GM12865 (cell line): ENCODE measurements at regions not wholly inside any gene's neighbourhood (a gene's known extent, or its start where the extent isn't known, plus 50 kb on each side); places are given as distances from the start of the nearest gene placed in this dataset.
"Not testable (repeated sequence)": the region's sequence is repeated elsewhere in the genome, so short reads cannot be mapped to it uniquely, and the experiment has no call there.

Experiments used
- DNase-seq: peaks from one replicate; pipeline ENCODE4 v3.0.0; 2010; ENCODE audit warnings: low read depth
- H3K4me3 ChIP-seq: 2 replicates; pipeline ENCODE4 v1.5.1; 2011; ENCODE audit warnings: mild to moderate bottlenecking, low read depth, low read length, control low read depth
- CTCF ChIP-seq: IDR thresholded peaks from 2 replicates; pipeline ENCODE4 v1.5.1; 2011; ENCODE audit warnings: low read length, control low read depth, low read depth, inconsistent platforms; ENCODE audit not compliant: insufficient read depth; ENCODE audit errors: missing control alignments

- no peak for DNase-seq
- no peak overlapping the region for H3K4me3 ChIP-seq
- no peak for TF ChIP-seq CTCF
Observed at GRCh38 chr1:30465096-30465495, 258.3 kb downstream of the MATN1 start.

GRCh38 chr1:30464187-30464617, 259.2 kb downstream of the MATN1 start:
- H3K4me3 ChIP-seq: no peak overlapping the region
- TF ChIP-seq CTCF: no peak
- no peak for DNase-seq

- no peak overlapping the region for H3K4me3 ChIP-seq
- no peak for TF ChIP-seq CTCF
- no peak for DNase-seq
Observed at GRCh38 chr1:30462826-30463425, 260.5 kb downstream of the MATN1 start.

- no peak overlapping the region for H3K4me3 ChIP-seq
- no peak for DNase-seq
- TF ChIP-seq CTCF: no peak
Observed at GRCh38 chr1:30462166-30462565, 261.2 kb downstream of the MATN1 start.

GRCh38 chr1:30461640-30462039, 261.7 kb downstream of the MATN1 start:
- H3K4me3 ChIP-seq: no peak overlapping the region
- no peak for TF ChIP-seq CTCF
- DNase-seq: no peak

GRCh38 chr1:30460661-30461060, 262.7 kb downstream of the MATN1 start:
- no peak overlapping the region for H3K4me3 ChIP-seq
- no peak for DNase-seq
- no peak for TF ChIP-seq CTCF

GRCh38 chr1:30458730-30459485, 264.5 kb downstream of the MATN1 start:
- H3K4me3 ChIP-seq, DNase-seq: not testable (repeated sequence)
